Activated CD4-positive, alpha-beta T cell treated with anti-CD3 and anti-CD28 coated beads for 36 hours (primary cell): ENCODE measurements at regions not wholly inside any gene's neighbourhood (a gene's known extent, or its start where the extent isn't known, plus 50 kb on each side); places are given as distances from the start of the nearest gene placed in this dataset.
"Not testable (repeated sequence)": the region's sequence is repeated elsewhere in the genome, so short reads cannot be mapped to it uniquely, and the experiment has no call there.

Experiments used
- ATAC-seq: fragments of 200-7000 bp; cut with Tn5 transposase; one replicate; pipeline ENCODE4 v1.10.0; 2021; ENCODE audit warnings: mild to moderate bottlenecking, moderate library complexity
- CTCF ChIA-PET: fragments of 350-600 bp; sonication (Branson Sonifier 250); formaldehyde crosslinking; loops from one replicate; lab custom pipeline; 2021; ENCODE audit warnings: antibody characterized with exemption; lab: Charles Lee
- POLR2A ChIA-PET: fragments of 350-600 bp; sonication (Branson Sonifier 250); formaldehyde crosslinking; loops from one replicate; lab custom pipeline; 2021; ENCODE audit warnings: antibody characterized with exemption, inconsistent platforms; lab: Charles Lee
- DNase-seq: peaks from one replicate; pipeline ENCODE4 v3.0.0-alpha.2; 2020
- H3K27ac Mint-ChIP-seq: one replicate; pipeline ENCODE4 v1.8.0; 2021; ENCODE audit warnings: mixed read lengths
- H3K27me3 Mint-ChIP-seq: one replicate; pipeline ENCODE4 v1.8.0; 2021; ENCODE audit warnings: mixed read lengths
- H3K36me3 Mint-ChIP-seq: one replicate; pipeline ENCODE4 v1.8.0; 2021; ENCODE audit warnings: low read depth, mixed read lengths
- H3K4me1 Mint-ChIP-seq: one replicate; pipeline ENCODE4 v1.8.0; 2021; ENCODE audit warnings: mixed read lengths
- H3K4me3 Mint-ChIP-seq: one replicate; pipeline ENCODE4 v1.8.0; 2021; ENCODE audit warnings: mild to moderate bottlenecking, moderate library complexity, mixed read lengths
- H3K9me3 Mint-ChIP-seq: one replicate; pipeline ENCODE4 v1.8.0; 2021; ENCODE audit warnings: low read depth, mixed read lengths
- intact Hi-C, 2 experiments: fragments of 100-400 bp; cut with DNase I in 1 of 2; cut with micrococcal nuclease in 1 of 2; formaldehyde crosslinking; loops; one replicate each; pipeline versions ENCODE4 v1.14.2 to v1.15.1; 2022 to 2024; cut with DNase I, micrococcal nuclease

DNA sequence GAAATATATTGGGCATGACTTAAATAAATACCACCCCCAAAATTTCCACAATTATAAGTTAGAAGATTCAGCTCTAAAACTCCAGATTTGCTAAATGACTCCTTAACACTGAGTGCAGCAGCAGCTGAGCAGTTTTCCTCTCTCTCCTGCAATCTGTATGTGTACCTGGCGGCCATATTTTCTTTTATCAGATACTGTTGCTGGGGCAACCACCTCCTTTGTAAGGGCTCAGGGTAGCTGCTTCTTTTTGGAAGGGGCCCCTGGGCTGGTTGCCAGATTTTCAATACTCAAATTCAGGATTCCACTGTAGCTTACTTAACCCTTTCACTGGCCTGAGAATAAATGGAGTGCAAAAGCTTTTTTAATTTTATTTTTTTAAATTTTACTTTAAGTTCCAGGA lies 197.0 kb downstream of the TAF11L14 start:
- Mint-ChIP-seq H3K27ac (no peak overlapping the region), H3K4me1 (no peaks in the 10 kb centered on the region), H3K36me3 (no peaks in the 10 kb centered on the region), H3K4me3 (no peak overlapping the region), H3K9me3 (peaks cover 13% of the 10 kb centered on the region), H3K27me3 (no peaks in the 10 kb centered on the region)
- intact Hi-C loops, result no loop called here
- CTCF ChIA-PET, result no interaction called here
- DNase-seq (no peak), ATAC-seq (no peak)
- POLR2A ChIA-PET, result no interaction called here

DNA sequence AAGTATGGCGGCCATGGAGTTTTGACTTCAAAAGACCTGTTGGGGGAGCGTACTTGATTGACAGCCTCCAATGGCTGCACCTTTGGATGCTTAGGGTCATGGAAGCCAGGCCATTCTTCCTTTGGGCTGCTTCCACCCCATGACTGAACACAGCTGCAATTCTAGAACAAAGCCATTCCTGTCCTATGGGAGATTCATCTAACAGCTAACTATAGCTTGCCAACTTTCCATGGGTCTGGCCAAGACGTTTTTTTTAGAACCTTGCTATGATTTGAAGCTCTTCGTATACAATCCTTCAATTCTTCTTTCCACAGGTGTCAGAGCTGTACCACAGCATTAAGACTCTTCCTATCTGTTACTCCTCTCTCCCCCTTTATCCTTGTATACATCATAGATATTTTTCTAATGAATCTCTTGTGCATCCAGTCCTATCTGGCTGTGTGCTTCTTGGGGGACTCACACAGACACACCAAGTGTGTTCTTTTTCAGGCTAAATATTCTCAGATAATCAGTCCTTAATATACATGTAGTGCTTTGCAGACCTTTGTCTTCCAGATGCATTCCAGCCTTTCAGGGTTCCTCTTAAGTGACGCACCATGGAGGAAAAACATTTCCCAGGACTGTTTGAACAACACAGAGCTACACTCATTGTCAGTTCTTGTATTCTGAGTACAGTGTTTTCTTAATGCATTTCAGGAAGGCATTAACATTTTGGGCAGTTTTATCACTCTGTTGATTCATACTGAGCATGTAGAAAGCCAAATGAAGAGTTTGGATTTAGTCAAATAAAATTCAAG lies 198.9 kb downstream of the TAF11L14 start:
- no peak for DNase-seq
- H3K36me3 Mint-ChIP-seq, result no peaks in the 10 kb centered on the region
- CTCF ChIA-PET, result no interaction called here
- ATAC-seq, result no peak
- POLR2A ChIA-PET, result no interaction called here
- intact Hi-C loops, result no loop called here
- no peak overlapping the region for H3K4me3 Mint-ChIP-seq
- no peaks in the 10 kb centered on the region for H3K27me3 Mint-ChIP-seq
- H3K27ac Mint-ChIP-seq, result no peak overlapping the region
- H3K4me1 Mint-ChIP-seq, result no peaks in the 10 kb centered on the region
- peaks cover 11% of the 10 kb centered on the region for H3K9me3 Mint-ChIP-seq

DNA sequence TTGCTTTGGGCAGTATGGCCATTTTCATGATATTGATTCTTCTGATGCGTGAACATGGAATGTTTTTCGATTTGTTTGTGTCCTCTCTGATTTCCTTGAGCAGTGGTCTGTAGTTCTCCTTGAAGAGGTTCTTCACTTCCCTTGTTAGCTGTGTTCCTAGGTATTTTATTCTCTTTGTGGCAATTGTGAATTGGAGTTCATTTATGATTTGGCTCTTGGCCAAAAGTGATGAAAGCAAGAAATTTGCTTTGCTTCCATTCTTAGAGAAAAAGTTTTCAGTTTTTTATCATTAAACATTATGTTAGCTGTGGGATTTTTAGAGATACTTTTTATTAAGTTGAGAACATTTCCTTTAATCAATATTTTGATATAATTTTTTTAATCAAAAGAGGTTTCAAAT lies 203.5 kb downstream of the TAF11L14 start:
- ATAC-seq (no peak), DNase-seq (no peak)
- Mint-ChIP-seq H3K27ac (no peak overlapping the region), H3K4me3 (no peak overlapping the region), H3K4me1 (no peaks in the 10 kb centered on the region), H3K36me3 (no peaks in the 10 kb centered on the region), H3K27me3 (no peaks in the 10 kb centered on the region), H3K9me3 (peaks cover 16% of the 10 kb centered on the region)
- intact Hi-C loops, result no loop called here
- CTCF ChIA-PET, result no interaction called here
- POLR2A ChIA-PET, result no interaction called here

DNA sequence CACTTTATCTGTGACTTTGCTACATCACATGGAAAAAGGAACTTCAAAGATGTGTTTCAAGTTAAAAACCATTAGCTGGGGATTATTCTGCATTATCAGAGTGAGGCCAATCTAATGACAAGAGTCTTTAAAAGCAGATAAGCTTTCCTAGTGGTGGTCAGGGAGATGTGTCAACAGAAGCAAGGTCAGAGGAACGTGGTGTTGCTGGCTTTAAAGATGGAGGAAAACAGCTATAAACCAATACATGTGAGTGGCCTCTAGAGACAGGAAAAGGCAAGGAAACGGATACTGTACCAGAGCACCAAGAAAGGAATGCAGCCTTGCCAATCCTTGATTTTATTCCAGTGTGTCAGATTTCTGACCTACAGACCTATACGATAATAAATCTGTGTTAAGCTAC lies 204.2 kb downstream of the TAF11L14 start:
- H3K4me1 Mint-ChIP-seq, result no peaks in the 10 kb centered on the region
- H3K27ac Mint-ChIP-seq, result no peak overlapping the region
- DNase-seq (no peak), ATAC-seq (no peak)
- H3K4me3 Mint-ChIP-seq, result no peak overlapping the region
- CTCF ChIA-PET, result no interaction called here
- peaks cover 11% of the 10 kb centered on the region for H3K9me3 Mint-ChIP-seq
- intact Hi-C loops, result no loop called here
- no peaks in the 10 kb centered on the region for H3K27me3 Mint-ChIP-seq
- POLR2A ChIA-PET, result no interaction called here
- H3K36me3 Mint-ChIP-seq, result no peaks in the 10 kb centered on the region

DNA sequence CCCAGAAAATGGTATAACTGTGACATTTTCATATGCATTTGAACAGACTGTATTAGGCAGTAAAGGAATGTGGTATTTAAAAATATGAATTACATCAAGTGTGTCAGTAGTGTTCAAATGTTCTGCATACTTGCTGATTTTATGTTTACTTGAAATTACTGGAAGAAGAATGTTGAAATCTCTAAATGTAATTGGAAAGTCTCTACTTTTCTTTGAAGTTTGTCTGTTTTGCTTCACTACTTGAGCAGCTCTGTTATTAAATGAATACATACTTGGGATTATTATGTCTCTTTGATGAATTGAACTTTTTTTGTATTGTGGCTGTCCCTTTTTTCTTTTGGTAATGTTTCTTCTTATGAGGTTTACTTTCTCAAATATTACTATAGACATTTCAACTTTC lies 205.6 kb downstream of the TAF11L14 start:
- POLR2A ChIA-PET, result no interaction called here
- intact Hi-C loops, result no loop called here
- H3K27ac Mint-ChIP-seq, result no peak overlapping the region
- H3K9me3 Mint-ChIP-seq, result peaks cover 15% of the 10 kb centered on the region
- H3K27me3 Mint-ChIP-seq, result no peaks in the 10 kb centered on the region
- no peak for ATAC-seq
- DNase-seq, result no peak
- H3K36me3 Mint-ChIP-seq, result no peaks in the 10 kb centered on the region
- CTCF ChIA-PET, result no interaction called here
- H3K4me1 Mint-ChIP-seq, result no peaks in the 10 kb centered on the region
- no peak overlapping the region for H3K4me3 Mint-ChIP-seq

DNA sequence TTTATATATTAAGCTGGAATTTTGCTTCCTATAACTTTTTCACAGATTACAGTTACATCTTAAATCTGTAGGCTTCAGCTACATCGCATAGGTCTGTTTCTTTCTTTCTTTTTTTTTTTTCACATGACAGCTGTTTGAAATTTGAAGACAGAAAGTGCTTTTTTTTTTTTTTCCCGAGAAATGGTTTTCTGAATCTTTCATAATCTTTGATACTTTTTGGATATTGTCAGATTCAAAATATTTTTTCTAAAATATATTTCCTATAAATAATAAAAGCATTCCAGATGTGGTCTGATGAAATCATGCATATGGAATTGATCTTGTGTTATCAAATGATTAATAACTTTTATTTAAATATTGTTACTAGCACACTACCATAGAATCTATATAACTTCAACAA lies 212.2 kb downstream of the TAF11L14 start:
- no peaks in the 10 kb centered on the region for H3K36me3 Mint-ChIP-seq
- intact Hi-C loops, result no loop called here
- peaks cover 21% of the 10 kb centered on the region for H3K9me3 Mint-ChIP-seq
- H3K4me1 Mint-ChIP-seq, result no peaks in the 10 kb centered on the region
- no peak for ATAC-seq
- ChIA-PET CTCF (no interaction called here), POLR2A (no interaction called here)
- H3K27ac Mint-ChIP-seq, result no peak overlapping the region
- no peak for DNase-seq
- no peaks in the 10 kb centered on the region for H3K27me3 Mint-ChIP-seq
- no peak overlapping the region for H3K4me3 Mint-ChIP-seq

GRCh38 chr5:17847286-17847685 lies 213.0 kb downstream of the TAF11L14 start:
- intact Hi-C loops, result no loop called here
- ATAC-seq, result no peak
- POLR2A ChIA-PET, result no interaction called here
- CTCF ChIA-PET, result no interaction called here
- H3K4me1 Mint-ChIP-seq, result no peaks in the 10 kb centered on the region
- no peak overlapping the region for H3K27ac Mint-ChIP-seq
- H3K36me3 Mint-ChIP-seq, result no peaks in the 10 kb centered on the region
- peaks cover 18% of the 10 kb centered on the region for H3K9me3 Mint-ChIP-seq
- H3K27me3 Mint-ChIP-seq, result no peaks in the 10 kb centered on the region
- no peak overlapping the region for H3K4me3 Mint-ChIP-seq
- DNase-seq, result no peak

GRCh38 chr5:17852111-17852510 lies 217.9 kb downstream of the TAF11L14 start:
- CTCF ChIA-PET, result no interaction called here
- no peaks in the 10 kb centered on the region for H3K4me1 Mint-ChIP-seq
- ATAC-seq (no peak), DNase-seq (no peak)
- intact Hi-C loops, result no loop called here
- POLR2A ChIA-PET, result no interaction called here
- H3K4me3 Mint-ChIP-seq, result no peak overlapping the region
- no peaks in the 10 kb centered on the region for H3K36me3 Mint-ChIP-seq
- peaks cover 12% of the 10 kb centered on the region for H3K9me3 Mint-ChIP-seq
- H3K27me3 Mint-ChIP-seq, result no peaks in the 10 kb centered on the region
- H3K27ac Mint-ChIP-seq, result no peak overlapping the region

GRCh38 chr5:17852740-17853139 lies 218.5 kb downstream of the TAF11L14 start:
- ATAC-seq (no peak), DNase-seq (no peak)
- H3K4me3 Mint-ChIP-seq, result no peak overlapping the region
- no peaks in the 10 kb centered on the region for H3K36me3 Mint-ChIP-seq
- no peaks in the 10 kb centered on the region for H3K4me1 Mint-ChIP-seq
- ChIA-PET POLR2A (no interaction called here), CTCF (interaction anchor here (0.5 kb wide), 1 partner anchor 148 kb away, joined by 3 read pairs; no protein-coding TSS in a partner anchor)
- H3K27me3 Mint-ChIP-seq, result no peaks in the 10 kb centered on the region
- no peak overlapping the region for H3K27ac Mint-ChIP-seq
- intact Hi-C loops, result no loop called here
- peaks cover 8% of the 10 kb centered on the region for H3K9me3 Mint-ChIP-seq

GRCh38 chr5:17854901-17855300 lies 220.6 kb downstream of the TAF11L14 start:
- no peak for ATAC-seq
- DNase-seq, result no peak
- H3K27me3 Mint-ChIP-seq, result no peaks in the 10 kb centered on the region
- no peak overlapping the region for H3K27ac Mint-ChIP-seq
- intact Hi-C loops, result no loop called here
- H3K36me3 Mint-ChIP-seq, result no peaks in the 10 kb centered on the region
- POLR2A ChIA-PET, result no interaction called here
- H3K4me1 Mint-ChIP-seq, result no peaks in the 10 kb centered on the region
- H3K9me3 Mint-ChIP-seq, result no peaks in the 10 kb centered on the region
- CTCF ChIA-PET, result no interaction called here
- H3K4me3 Mint-ChIP-seq, result no peak overlapping the region

DNA sequence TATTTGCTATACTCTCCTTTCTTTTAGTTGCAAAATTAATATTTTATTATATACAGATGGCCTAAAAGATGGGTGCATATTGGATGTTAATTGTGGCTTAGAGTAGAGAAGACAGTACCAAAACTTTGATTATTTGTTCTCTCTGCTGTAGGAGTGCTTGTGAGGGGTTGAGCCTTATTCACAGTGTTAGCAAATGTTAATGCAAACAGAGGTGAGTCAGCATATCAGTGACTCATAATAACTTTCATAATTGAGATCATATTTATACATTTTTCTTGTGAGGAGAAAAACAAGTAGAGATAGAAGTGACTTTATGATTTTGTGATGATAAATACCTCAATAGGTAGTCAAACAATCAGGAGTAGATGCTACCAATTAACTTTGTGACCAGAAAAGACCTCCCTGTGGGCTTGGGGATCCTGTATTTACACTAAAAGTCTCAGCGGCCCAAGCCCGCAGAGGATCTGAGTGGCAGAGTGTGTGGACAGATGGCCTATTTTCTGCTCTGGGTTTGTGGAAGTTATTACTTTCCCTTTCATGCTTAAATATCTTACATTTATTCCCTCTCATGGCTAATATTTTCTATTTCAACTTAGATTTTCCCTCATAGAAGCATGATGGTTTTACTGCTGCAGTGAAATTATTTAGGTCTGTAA lies 226.5 kb downstream of the TAF11L14 start:
- peaks cover 12% of the 10 kb centered on the region for H3K9me3 Mint-ChIP-seq
- no peaks in the 10 kb centered on the region for H3K36me3 Mint-ChIP-seq
- ChIA-PET CTCF (no interaction called here), POLR2A (no interaction called here)
- H3K27me3 Mint-ChIP-seq, result no peaks in the 10 kb centered on the region
- DNase-seq (no peak), ATAC-seq (no peak)
- no peak overlapping the region for H3K4me3 Mint-ChIP-seq
- H3K27ac Mint-ChIP-seq, result no peak overlapping the region
- no peaks in the 10 kb centered on the region for H3K4me1 Mint-ChIP-seq
- intact Hi-C loops, result no loop called here

- H3K27ac Mint-ChIP-seq, POLR2A ChIA-PET, intact Hi-C loops, H3K36me3 Mint-ChIP-seq, H3K4me1 Mint-ChIP-seq, DNase-seq, CTCF ChIA-PET, H3K4me3 Mint-ChIP-seq, H3K27me3 Mint-ChIP-seq, ATAC-seq: not testable (repeated sequence)
- H3K9me3 Mint-ChIP-seq, result peaks cover 22% of the 10 kb centered on the region
These were observed 230.6 kb downstream of the TAF11L14 start for GRCh38 chr5:17864903-17865302.
